Limb (tissue), 2 donors: ENCODE measurements at regions not wholly inside any gene's neighbourhood (a gene's known extent, or its start where the extent isn't known, plus 50 kb on each side); places are given as distances from the start of the nearest gene placed in this dataset.
"Not testable (repeated sequence)": the region's sequence is repeated elsewhere in the genome, so short reads cannot be mapped to it uniquely, and the experiment has no call there.

Experiments used
- DNase-seq, 2 donors: peaks; one replicate each; pipeline ENCODE4 v3.0.0-alpha.2; 2016; ENCODE audit errors: extremely low spot score in 2 of 2

- peak in 1 of 2 donors; percentile 27 for DNase-seq
Observed at GRCh38 chr14:34300882-34301734, 160.9 kb downstream of the SPTSSA start.

- no peak for DNase-seq
Observed at GRCh38 chr14:34300330-34300729, 161.7 kb downstream of the SPTSSA start.

- no peak for DNase-seq
Observed at GRCh38 chr14:34299360-34299759, 162.7 kb downstream of the SPTSSA start.

- no peak for DNase-seq
Observed at GRCh38 chr14:34297786-34298520, 164.1 kb downstream of the SPTSSA start.

- no peak for DNase-seq
Observed at GRCh38 chr14:34283590-34283989, 178.4 kb downstream of the SPTSSA start.

- no peak for DNase-seq
Observed at GRCh38 chr14:34277191-34277590, 184.8 kb downstream of the SPTSSA start.

- DNase-seq = no peak
Observed at GRCh38 chr14:34275530-34275929, 186.5 kb downstream of the SPTSSA start.

- DNase-seq = no peak
Observed at GRCh38 chr14:34275078-34275477, 187.0 kb downstream of the SPTSSA start.

GRCh38 chr14:34273716-34274115 lies 188.3 kb downstream of the SPTSSA start:
- DNase-seq = not testable (repeated sequence)

GRCh38 chr14:34270361-34270760 lies 191.7 kb downstream of the SPTSSA start:
- no peak for DNase-seq

GRCh38 chr14:34266344-34266743 lies 195.7 kb downstream of the SPTSSA start:
- DNase-seq = no peak

GRCh38 chr14:34262127-34262910 lies 199.7 kb downstream of the SPTSSA start:
- no peak for DNase-seq

- DNase-seq = no peak
Observed at GRCh38 chr14:34259996-34260395, 202.0 kb downstream of the SPTSSA start.

GRCh38 chr14:34258318-34258717 lies 203.7 kb downstream of the SPTSSA start:
- no peak for DNase-seq

- DNase-seq = no peak
Observed at GRCh38 chr14:34257505-34257904, 204.5 kb downstream of the SPTSSA start.

- DNase-seq = no peak
Observed at GRCh38 chr14:34256223-34256622, 205.8 kb downstream of the SPTSSA start.

- DNase-seq = no peak
Observed at GRCh38 chr14:34254571-34254970, 207.5 kb downstream of the SPTSSA start.

GRCh38 chr14:34254031-34254430 lies 208.0 kb downstream of the SPTSSA start:
- no peak for DNase-seq

- no peak for DNase-seq
Observed at GRCh38 chr14:34252227-34252626, 209.8 kb downstream of the SPTSSA start.

- no peak for DNase-seq
Observed at GRCh38 chr14:34251662-34252061, 210.4 kb downstream of the SPTSSA start.

GRCh38 chr14:34250959-34251358 lies 211.1 kb downstream of the SPTSSA start:
- no peak for DNase-seq

GRCh38 chr14:34247605-34248004 lies 214.4 kb downstream of the SPTSSA start:
- no peak for DNase-seq
